Breast epithelium (tissue), 4 donors: ENCODE measurements at regions not wholly inside any gene's neighbourhood (a gene's known extent, or its start where the extent isn't known, plus 50 kb on each side); places are given as distances from the start of the nearest gene placed in this dataset.

Source experiments
- DNase-seq, 2 donors: peaks; one replicate each; pipeline ENCODE4 v3.0.0-alpha.2; 2019; ENCODE audit warnings: low spot score in 2 of 2
- H3K27ac ChIP-seq, 2 donors: fragments of 200-600 bp; sonication (generic) in 1 of 2; one replicate each; pipeline ENCODE4 v1.5.1; 2016 to 2019; ENCODE audit warnings: mild to moderate bottlenecking in 1 of 2
- H3K27me3 ChIP-seq, 2 donors: fragments of 200-600 bp; sonication (generic) in 1 of 2; one replicate each; pipeline versions ENCODE4 v1.5.1 to v1.6.0; 2017 to 2019; ENCODE audit warnings: control low read depth in 1 of 2, mild to moderate bottlenecking in 1 of 2
- H3K36me3 ChIP-seq: fragments of 200-600 bp; one replicate; pipeline ENCODE4 v1.5.1; 2019
- H3K4me1 ChIP-seq, 2 donors: fragments of 200-600 bp; sonication (generic); one replicate each; pipeline ENCODE4 v1.5.1; 2016 to 2019; ENCODE audit warnings: control low read depth in 1 of 2
- H3K4me3 ChIP-seq, 3 donors: fragments of 200-600 bp; sonication (generic); 1 replicate in 2 of 3; 2 replicates in 1 of 3; pipeline ENCODE4 v1.5.1; 2016 to 2019; ENCODE audit warnings: mild to moderate bottlenecking in 3 of 3, moderate library complexity in 2 of 3
- H3K9me3 ChIP-seq, 2 donors: fragments of 200-600 bp; sonication (generic) in 1 of 2; one replicate each; pipeline ENCODE4 v1.5.1; 2016 to 2019; ENCODE audit warnings: control low read depth in 1 of 2
- CTCF ChIP-seq, 3 donors: fragments of 450-650 bp; IDR thresholded peaks; one replicate each; pipeline ENCODE4 v1.5.1; 2016 to 2017; ENCODE audit warnings: antibody characterized with exemption in 3 of 3, mild to moderate bottlenecking in 3 of 3, moderate library complexity in 3 of 3
- POLR2A ChIP-seq: fragments of 450-650 bp; IDR thresholded peaks from one replicate; pipeline ENCODE4 v1.6.1; 2016; ENCODE audit warnings: antibody characterized with exemption, mild to moderate bottlenecking, moderate library complexity
- POLR2AphosphoS5 ChIP-seq, 3 donors: sonication (generic); formaldehyde crosslinking; IDR thresholded peaks; one replicate each; pipeline ENCODE4 v1.6.1; 2017; ENCODE audit warnings: antibody characterized with exemption in 3 of 3
- intact Hi-C: fragments of 100-400 bp; cut with DNase I; formaldehyde crosslinking; loops from one replicate; pipeline ENCODE4 v1.15.1; 2023; ENCODE audit warnings: low total_unique reads

GRCh38 chr7:69217516-69218350 lies 380.5 kb upstream of the AUTS2 start:
- no peaks in the 10 kb centered on the region for H3K4me1 ChIP-seq
- H3K9me3 ChIP-seq = no peaks in the 10 kb centered on the region
- intact Hi-C loops = no loop called here
- H3K27me3 ChIP-seq = no peaks in the 10 kb centered on the region
- H3K27ac ChIP-seq = no peak overlapping the region
- no peaks in the 10 kb centered on the region for H3K36me3 ChIP-seq
- no peak overlapping the region for H3K4me3 ChIP-seq
- no peak for TF ChIP-seq CTCF (IDR thresholded peaks at IDR 0.05)
- no peak for TF ChIP-seq POLR2AphosphoS5 (IDR thresholded peaks at IDR 0.05)
- no peak for TF ChIP-seq POLR2A
- DNase-seq = no peak

DNA sequence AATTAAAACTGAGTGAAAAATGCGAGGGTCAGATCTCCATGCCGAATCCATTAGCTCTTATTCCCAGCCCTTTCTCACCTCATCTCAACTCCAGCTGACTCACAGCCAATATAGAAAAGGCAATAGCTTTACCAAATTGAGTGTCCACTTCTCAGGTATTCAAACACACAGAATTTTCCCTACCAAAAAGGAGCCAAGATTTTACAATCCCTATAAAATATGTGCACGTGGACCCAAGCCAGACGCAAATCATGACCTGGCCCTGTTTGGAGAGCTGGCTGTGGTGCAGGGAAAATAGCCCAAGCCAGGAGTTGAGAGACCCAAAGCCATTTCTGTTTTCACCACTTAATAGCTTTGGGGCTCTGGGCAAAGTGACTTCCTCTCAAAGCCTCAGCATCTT lies 379.7 kb upstream of the AUTS2 start:
- Histone ChIP-seq H3K9me3 (no peaks in the 10 kb centered on the region), H3K27me3 (no peaks in the 10 kb centered on the region), H3K36me3 (no peaks in the 10 kb centered on the region), H3K4me1 (no peaks in the 10 kb centered on the region), H3K27ac (no peak overlapping the region), H3K4me3 (no peak overlapping the region)
- no peak for DNase-seq
- no peak for TF ChIP-seq POLR2AphosphoS5 (IDR thresholded peaks at IDR 0.05)
- no peak for TF ChIP-seq POLR2A
- TF ChIP-seq CTCF (IDR thresholded peaks at IDR 0.05) = no peak
- intact Hi-C loops = no loop called here

DNA sequence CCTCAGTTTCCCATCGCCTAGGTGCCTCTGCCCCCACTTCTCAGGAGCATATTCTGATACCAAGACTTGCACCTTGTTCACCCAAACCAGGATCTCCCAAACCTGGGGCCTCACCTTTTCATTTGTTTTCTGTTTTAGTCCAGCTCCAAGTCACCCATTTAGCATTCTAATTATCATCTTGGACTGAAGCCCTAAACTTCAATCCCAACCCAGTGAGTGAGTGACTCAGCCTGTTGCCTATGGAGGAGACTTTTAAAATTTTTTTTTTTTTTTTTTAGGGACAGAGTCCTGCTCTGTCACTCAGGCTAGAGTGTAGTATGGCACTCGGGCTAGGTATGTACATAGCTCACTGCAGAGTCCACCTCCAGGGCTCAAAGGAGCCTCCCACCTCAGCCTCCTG lies 378.9 kb upstream of the AUTS2 start:
- Histone ChIP-seq H3K9me3 (no peaks in the 10 kb centered on the region), H3K36me3 (no peaks in the 10 kb centered on the region), H3K4me3 (no peak overlapping the region), H3K4me1 (no peaks in the 10 kb centered on the region), H3K27me3 (no peaks in the 10 kb centered on the region), H3K27ac (no peak overlapping the region)
- no peak for DNase-seq
- intact Hi-C loops = no loop called here
- TF ChIP-seq CTCF (IDR thresholded peaks at IDR 0.05) = no peak
- no peak for TF ChIP-seq POLR2A
- no peak for TF ChIP-seq POLR2AphosphoS5 (IDR thresholded peaks at IDR 0.05)

DNA sequence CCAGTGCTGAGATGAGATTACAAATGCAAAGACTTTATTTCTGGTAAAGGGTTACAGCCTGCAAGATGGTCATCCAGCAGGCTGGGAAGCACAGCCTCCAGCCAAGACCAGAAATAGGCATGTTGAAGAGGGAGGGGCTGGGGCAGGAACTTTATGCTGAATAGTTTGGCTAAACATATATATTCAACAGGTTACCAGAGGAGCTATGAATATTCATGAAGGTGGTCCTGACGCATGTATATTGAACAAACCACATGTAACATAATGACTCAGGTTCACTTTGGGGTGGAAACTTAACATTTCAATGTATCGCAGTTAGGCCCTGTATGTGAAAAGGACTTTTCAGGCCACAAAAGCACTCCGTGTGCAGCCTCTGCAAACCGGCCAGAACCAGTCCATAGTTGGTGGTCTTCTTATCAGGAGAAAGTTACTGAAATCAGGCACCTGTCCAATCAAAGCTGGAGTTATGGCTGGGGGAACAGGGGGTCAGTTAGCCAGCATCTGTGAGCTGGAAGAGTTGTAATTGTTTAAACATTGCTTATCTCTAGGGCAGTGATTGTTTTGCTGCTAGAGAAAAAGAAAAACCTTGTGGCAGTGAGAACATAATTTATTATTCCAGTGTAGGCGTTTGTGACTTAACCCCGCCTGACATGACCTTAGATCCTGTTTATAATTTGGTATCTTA lies 372.9 kb upstream of the AUTS2 start:
- Histone ChIP-seq H3K27ac (no peak overlapping the region), H3K4me3 (no peak overlapping the region), H3K36me3 (no peaks in the 10 kb centered on the region), H3K4me1 (no peaks in the 10 kb centered on the region), H3K9me3 (no peaks in the 10 kb centered on the region), H3K27me3 (no peaks in the 10 kb centered on the region)
- intact Hi-C loops = no loop called here
- no peak for DNase-seq
- no peak for TF ChIP-seq POLR2A

GRCh38 chr7:69228212-69228811 lies 370.0 kb upstream of the AUTS2 start:
- no peak overlapping the region for H3K4me3 ChIP-seq
- no peaks in the 10 kb centered on the region for H3K36me3 ChIP-seq
- H3K27ac ChIP-seq = no peak overlapping the region
- TF ChIP-seq POLR2AphosphoS5 (IDR thresholded peaks at IDR 0.05) (no peak), CTCF (IDR thresholded peaks at IDR 0.05) (no peak), POLR2A (no peak)
- no peaks in the 10 kb centered on the region for H3K9me3 ChIP-seq
- H3K27me3 ChIP-seq = no peaks in the 10 kb centered on the region
- intact Hi-C loops = no loop called here
- no peaks in the 10 kb centered on the region for H3K4me1 ChIP-seq
- DNase-seq = no peak
